ENCODE measurements at regions not wholly inside any gene's neighbourhood (a gene's known extent, or its start where the extent isn't known, plus 50 kb on each side); places are given as distances from the start of the nearest gene placed in this dataset.

- no peak overlapping the region for H3K4me3 ChIP-seq (ENCODE audit: low read depth, low read length)
- no peak for DNase-seq (ENCODE audit: low read depth, low spot score)
- H3K27me3 ChIP-seq (ENCODE audit: control insufficient read depth, insufficient read depth, low read length) = no peaks in the 10 kb centered on the region
- peaks cover 4% of the 10 kb centered on the region; the same call in 1 of the 2 replicates for H3K9me3 ChIP-seq (ENCODE audit: control insufficient read depth, insufficient read depth, low read length)
- TF ChIP-seq CTCF (IDR thresholded peaks at IDR 0.05; ENCODE audit: low read depth, low read length) = no peak
- CTCF ChIA-PET = no interaction called here
- POLR2A ChIA-PET = no interaction called here
- no peak overlapping the region for H3K27ac ChIP-seq (ENCODE audit: low read depth, low read length)
Observed at GRCh38 chrX:6694977-6695376, 160.1 kb upstream of the VCX3A start.

- Histone ChIP-seq H3K27me3 (ENCODE audit: control insufficient read depth, insufficient read depth, low read length) (no peaks in the 10 kb centered on the region), H3K4me3 (ENCODE audit: low read depth, low read length) (no peak overlapping the region), H3K27ac (ENCODE audit: low read depth, low read length) (no peak overlapping the region), H3K9me3 (ENCODE audit: control insufficient read depth, insufficient read depth, low read length) (peaks cover 4% of the 10 kb centered on the region; the same call in 1 of the 2 replicates)
- no peak for DNase-seq (ENCODE audit: low read depth, low spot score)
- POLR2A ChIA-PET = no interaction called here
- CTCF ChIA-PET = no interaction called here
- TF ChIP-seq CTCF (IDR thresholded peaks at IDR 0.05; ENCODE audit: low read depth, low read length) = no peak
Observed at GRCh38 chrX:6694221-6694620, 159.3 kb upstream of the VCX3A start.

GRCh38 chrX:6693051-6693450, 158.1 kb upstream of the VCX3A start:
- TF ChIP-seq CTCF (IDR thresholded peaks at IDR 0.05; ENCODE audit: low read depth, low read length) = no peak
- POLR2A ChIA-PET = no interaction called here
- DNase-seq (ENCODE audit: low read depth, low spot score) = no peak

GRCh38 chrX:6685489-6685888, 150.6 kb upstream of the VCX3A start:
- ChIA-PET POLR2A (no interaction called here), CTCF (no interaction called here)
- no peak overlapping the region for H3K4me3 ChIP-seq (ENCODE audit: low read depth, low read length)
- peaks cover 3% of the 10 kb centered on the region for H3K9me3 ChIP-seq (ENCODE audit: control insufficient read depth, insufficient read depth, low read length)
- DNase-seq (ENCODE audit: low read depth, low spot score) = no peak
- H3K27ac ChIP-seq (ENCODE audit: low read depth, low read length) = no peak overlapping the region
- no peaks in the 10 kb centered on the region for H3K27me3 ChIP-seq (ENCODE audit: control insufficient read depth, insufficient read depth, low read length)
- no peak for TF ChIP-seq CTCF (IDR thresholded peaks at IDR 0.05; ENCODE audit: low read depth, low read length)

More at GRCh38 chrX:6693051-6693450, 158.1 kb upstream of the VCX3A start:
- Histone ChIP-seq H3K9me3 (ENCODE audit: control insufficient read depth, insufficient read depth, low read length) (peaks cover 4% of the 10 kb centered on the region; the same call in 1 of the 2 replicates), H3K27ac (ENCODE audit: low read depth, low read length) (no peak overlapping the region), H3K4me3 (ENCODE audit: low read depth, low read length) (no peak overlapping the region), H3K27me3 (ENCODE audit: control insufficient read depth, insufficient read depth, low read length) (no peaks in the 10 kb centered on the region)
- CTCF ChIA-PET = no interaction called here

- ChIA-PET POLR2A (no interaction called here), CTCF (no interaction called here)
- no peak overlapping the region for H3K4me3 ChIP-seq (ENCODE audit: low read depth, low read length)
- H3K27ac ChIP-seq (ENCODE audit: low read depth, low read length) = no peak overlapping the region
- TF ChIP-seq CTCF (IDR thresholded peaks at IDR 0.05; ENCODE audit: low read depth, low read length) = no peak
- no peak for DNase-seq (ENCODE audit: low read depth, low spot score)
- H3K27me3 ChIP-seq (ENCODE audit: control insufficient read depth, insufficient read depth, low read length) = no peaks in the 10 kb centered on the region
- no peaks in the 10 kb centered on the region; the same call in 1 of the 2 replicates for H3K9me3 ChIP-seq (ENCODE audit: control insufficient read depth, insufficient read depth, low read length)
Observed at GRCh38 chrX:6683353-6683752, 148.4 kb upstream of the VCX3A start.
